ENCODE measurements at regions not wholly inside any gene's neighbourhood (a gene's known extent, or its start where the extent isn't known, plus 50 kb on each side); places are given as distances from the start of the nearest gene placed in this dataset.

GRCh38 chrX:138996268-138996667 is 284.8 kb upstream of the FGF13 start:
- TF ChIP-seq, protein P1, sequence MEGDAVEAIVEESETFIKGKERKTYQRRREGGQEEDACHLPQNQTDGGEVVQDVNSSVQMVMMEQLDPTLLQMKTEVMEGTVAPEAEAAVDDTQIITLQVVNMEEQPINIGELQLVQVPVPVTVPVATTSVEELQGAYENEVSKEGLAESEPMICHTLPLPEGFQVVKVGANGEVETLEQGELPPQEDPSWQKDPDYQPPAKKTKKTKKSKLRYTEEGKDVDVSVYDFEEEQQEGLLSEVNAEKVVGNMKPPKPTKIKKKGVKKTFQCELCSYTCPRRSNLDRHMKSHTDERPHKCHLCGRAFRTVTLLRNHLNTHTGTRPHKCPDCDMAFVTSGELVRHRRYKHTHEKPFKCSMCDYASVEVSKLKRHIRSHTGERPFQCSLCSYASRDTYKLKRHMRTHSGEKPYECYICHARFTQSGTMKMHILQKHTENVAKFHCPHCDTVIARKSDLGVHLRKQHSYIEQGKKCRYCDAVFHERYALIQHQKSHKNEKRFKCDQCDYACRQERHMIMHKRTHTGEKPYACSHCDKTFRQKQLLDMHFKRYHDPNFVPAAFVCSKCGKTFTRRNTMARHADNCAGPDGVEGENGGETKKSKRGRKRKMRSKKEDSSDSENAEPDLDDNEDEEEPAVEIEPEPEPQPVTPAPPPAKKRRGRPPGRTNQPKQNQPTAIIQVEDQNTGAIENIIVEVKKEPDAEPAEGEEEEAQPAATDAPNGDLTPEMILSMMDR (IDR thresholded peaks at IDR 0.05), result no peak
- TF ChIP-seq POLR2A (IDR thresholded peaks at IDR 0.05), result no peak

Measured in esophagus squamous epithelium (tissue), 4 donors.